ENCODE measurements at regions not wholly inside any gene's neighbourhood (a gene's known extent, or its start where the extent isn't known, plus 50 kb on each side); places are given as distances from the start of the nearest gene placed in this dataset.
"Not testable (repeated sequence)": the region's sequence is repeated elsewhere in the genome, so short reads cannot be mapped to it uniquely, and the experiment has no call there.

GRCh38 chr4:128649161-128649560, 160.3 kb upstream of the JADE1 start:
- Histone ChIP-seq H3K9ac (ENCODE audit: low read depth, low read length) (no peak overlapping the region), H3K4me3 (ENCODE audit: low read length) (no peak overlapping the region), H3K27me3 (ENCODE audit: insufficient read depth, low read length) (no peaks in the 10 kb centered on the region), H3K27ac (ENCODE audit: low read depth, low read length) (no peak overlapping the region), H3K36me3 (ENCODE audit: insufficient read depth, low read length) (peaks cover 2% of the 10 kb centered on the region; the same call in 1 of the 2 replicates), H3K9me3 (ENCODE audit: insufficient read depth, low read depth, low read length) (0 out of 2 replicates have a peak, but pooled peaks cover 3% of the 10 kb centered on the region), H3K4me1 (ENCODE audit: insufficient read depth, low read length) (peaks cover 30% of the 10 kb centered on the region)
- WGBS, result 88% methylated on average over 1 of the region's 1 CpG

GRCh38 chr4:128648021-128648420, 161.5 kb upstream of the JADE1 start:
- H3K9me3 ChIP-seq (ENCODE audit: insufficient read depth, low read depth, low read length), result 0 out of 2 replicates have a peak, but pooled peaks cover 3% of the 10 kb centered on the region
- WGBS, result 94% methylated on average over 1 of the region's 1 CpG
- no peaks in the 10 kb centered on the region for H3K27me3 ChIP-seq (ENCODE audit: insufficient read depth, low read length)
- no peak overlapping the region for H3K27ac ChIP-seq (ENCODE audit: low read depth, low read length)
- H3K9ac ChIP-seq (ENCODE audit: low read depth, low read length), result no peak overlapping the region
- H3K36me3 ChIP-seq (ENCODE audit: insufficient read depth, low read length), result peaks cover 2% of the 10 kb centered on the region; the same call in 1 of the 2 replicates
- peaks cover 19% of the 10 kb centered on the region for H3K4me1 ChIP-seq (ENCODE audit: insufficient read depth, low read length)
- no peak overlapping the region for H3K4me3 ChIP-seq (ENCODE audit: low read length)

DNA sequence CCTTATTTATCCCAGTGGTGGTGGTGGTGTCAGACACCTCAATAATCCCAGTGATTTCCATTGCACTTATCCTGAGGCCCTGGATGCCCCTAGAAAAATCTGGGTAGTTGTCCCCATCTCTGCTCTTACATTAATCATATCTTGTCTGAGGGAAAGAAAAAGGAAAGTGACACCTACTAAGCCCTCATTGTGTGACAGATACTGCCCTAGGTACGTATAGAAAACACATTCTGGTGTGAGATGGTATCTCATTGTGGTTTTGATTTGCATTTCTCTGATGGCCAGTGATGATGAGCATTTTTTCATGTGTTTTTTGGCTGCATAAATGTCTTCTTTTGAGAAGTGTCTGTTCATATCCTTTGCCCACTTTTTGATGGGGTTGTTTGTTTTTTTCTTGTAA, 162.6 kb upstream of the JADE1 start:
- H3K9ac ChIP-seq (ENCODE audit: low read depth, low read length); H3K4me3 ChIP-seq (ENCODE audit: low read length); H3K27me3 ChIP-seq (ENCODE audit: insufficient read depth, low read length); H3K27ac ChIP-seq (ENCODE audit: low read depth, low read length); H3K36me3 ChIP-seq (ENCODE audit: insufficient read depth, low read length); H3K9me3 ChIP-seq (ENCODE audit: insufficient read depth, low read depth, low read length): not testable (repeated sequence)
- peaks cover 16% of the 10 kb centered on the region for H3K4me1 ChIP-seq (ENCODE audit: insufficient read depth, low read length)
- WGBS, result 88% methylated on average over 1 of the region's 1 CpG

DNA sequence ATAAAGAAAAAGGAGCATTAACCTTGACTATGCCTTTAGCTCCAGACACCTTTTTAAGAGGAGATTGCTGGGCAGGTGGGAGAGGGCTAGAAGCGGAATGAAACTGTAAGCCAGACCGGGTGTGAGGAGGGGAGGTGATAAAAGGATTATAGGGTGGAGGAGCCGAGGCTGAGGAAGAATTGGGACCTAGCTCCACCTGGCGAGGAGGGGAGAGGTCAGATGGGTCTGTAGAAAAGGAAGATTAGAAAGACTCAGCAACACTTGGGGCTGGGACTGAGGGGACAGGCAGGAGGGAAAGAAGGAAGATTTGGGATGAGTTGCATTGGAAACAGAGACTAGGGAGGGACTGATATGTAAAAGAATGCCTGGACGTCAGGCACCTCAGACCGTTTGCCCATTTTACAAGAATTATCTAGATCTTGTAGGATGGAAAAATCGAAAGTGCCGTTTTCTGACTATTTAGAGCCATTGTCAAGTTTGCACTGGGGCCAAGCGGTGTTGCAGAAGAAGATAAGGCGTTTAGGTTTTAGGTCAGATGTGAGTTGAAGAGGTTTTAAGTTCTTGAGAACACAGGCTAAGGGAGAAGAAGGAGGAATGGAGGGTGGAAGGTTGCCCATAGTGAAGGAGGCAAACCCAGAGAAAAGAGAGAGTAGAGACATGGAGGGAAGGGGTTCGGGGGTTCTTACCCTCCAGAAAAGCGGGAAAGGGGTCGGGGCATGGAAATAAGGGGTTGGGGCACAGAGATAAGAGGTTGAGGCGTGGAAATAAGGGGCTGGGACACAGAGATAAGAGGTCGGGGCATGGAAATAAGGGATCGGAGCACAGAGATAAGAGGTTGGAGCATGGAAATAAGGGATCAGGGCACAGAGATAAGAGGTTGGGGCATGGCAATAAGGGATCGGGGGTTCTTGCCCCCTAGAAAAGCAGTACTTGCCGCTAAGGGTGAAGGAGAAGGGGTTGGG, 164.5 kb upstream of the JADE1 start:
- WGBS, result 90% methylated on average over 18 of the region's 18 CpGs
- not testable (repeated sequence) for H3K27ac ChIP-seq (ENCODE audit: low read depth, low read length)

DNA sequence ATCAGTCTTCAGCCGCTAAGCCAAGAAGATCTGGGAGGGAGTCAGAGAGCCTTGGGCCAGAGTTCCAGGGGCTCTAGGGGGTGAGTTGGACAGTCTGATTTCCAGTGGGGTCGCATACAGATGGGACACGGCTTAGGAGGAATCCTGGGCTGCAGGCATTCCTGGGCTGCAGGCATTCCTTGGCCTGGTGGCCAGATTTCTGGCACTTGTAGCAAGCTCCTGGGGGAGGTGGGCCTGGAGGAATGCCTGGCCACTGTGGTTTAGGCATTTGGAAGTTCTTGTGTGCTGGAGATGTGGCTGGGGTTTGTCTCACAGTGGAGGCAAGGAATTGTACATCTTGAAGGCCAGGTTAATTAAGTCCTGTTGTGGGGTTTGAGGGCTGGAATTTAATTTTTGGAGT, 165.4 kb upstream of the JADE1 start:
- H3K36me3 ChIP-seq (ENCODE audit: insufficient read depth, low read length); H3K27me3 ChIP-seq (ENCODE audit: insufficient read depth, low read length); H3K9ac ChIP-seq (ENCODE audit: low read depth, low read length); H3K4me3 ChIP-seq (ENCODE audit: low read length); H3K9me3 ChIP-seq (ENCODE audit: insufficient read depth, low read depth, low read length); H3K27ac ChIP-seq (ENCODE audit: low read depth, low read length): not testable (repeated sequence)
- peaks cover 13% of the 10 kb centered on the region; the same call in 1 of the 2 replicates for H3K4me1 ChIP-seq (ENCODE audit: insufficient read depth, low read length)
- 90% methylated on average over 3 of the region's 3 CpGs for WGBS

More for the DNA sequence above, 164.5 kb upstream of the JADE1 start:
- H3K36me3 ChIP-seq (ENCODE audit: insufficient read depth, low read length); H3K4me3 ChIP-seq (ENCODE audit: low read length); H3K27me3 ChIP-seq (ENCODE audit: insufficient read depth, low read length); H3K9me3 ChIP-seq (ENCODE audit: insufficient read depth, low read depth, low read length); H3K9ac ChIP-seq (ENCODE audit: low read depth, low read length): not testable (repeated sequence)
- H3K4me1 ChIP-seq (ENCODE audit: insufficient read depth, low read length), result peaks cover 21% of the 10 kb centered on the region

- not testable (repeated sequence) for H3K27ac ChIP-seq (ENCODE audit: low read depth, low read length); H3K36me3 ChIP-seq (ENCODE audit: insufficient read depth, low read length); H3K9ac ChIP-seq (ENCODE audit: low read depth, low read length); H3K9me3 ChIP-seq (ENCODE audit: insufficient read depth, low read depth, low read length); H3K27me3 ChIP-seq (ENCODE audit: insufficient read depth, low read length); H3K4me3 ChIP-seq (ENCODE audit: low read length)
- H3K4me1 ChIP-seq (ENCODE audit: insufficient read depth, low read length), result peaks cover 20% of the 10 kb centered on the region
- WGBS, result 84% methylated on average over 2 of the region's 2 CpGs
Measured at GRCh38 chr4:128641566-128641965, 167.9 kb upstream of the JADE1 start.

GRCh38 chr4:128639541-128640270, 169.8 kb upstream of the JADE1 start:
- Histone ChIP-seq H3K9ac (ENCODE audit: low read depth, low read length) (no peak overlapping the region), H3K27ac (ENCODE audit: low read depth, low read length) (peak overlapping the region; percentile 11; the same call in 1 of the 2 replicates)
- WGBS, result 71% methylated on average over 2 of the region's 2 CpGs

DNA sequence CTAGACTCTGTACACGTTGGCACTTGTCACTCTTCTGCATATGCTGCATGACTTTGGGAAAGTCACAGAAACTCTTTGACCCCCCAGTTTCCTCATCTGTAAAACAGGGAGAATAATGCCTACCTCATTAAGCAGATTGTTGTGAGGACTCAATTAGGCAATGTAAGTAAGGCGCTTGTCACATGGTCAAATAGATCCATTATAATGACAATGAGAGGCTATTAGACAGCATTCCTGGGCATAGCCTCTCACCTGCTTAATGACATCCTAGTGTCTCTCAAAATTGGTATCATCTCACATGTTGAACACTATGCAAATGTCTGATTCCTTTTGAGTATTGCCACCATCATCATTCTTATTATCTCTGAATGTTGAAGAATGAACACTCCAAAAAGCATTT, 172.6 kb upstream of the JADE1 start:
- Histone ChIP-seq H3K9ac (ENCODE audit: low read depth, low read length) (no peak overlapping the region), H3K9me3 (ENCODE audit: insufficient read depth, low read depth, low read length) (no peaks in the 10 kb centered on the region), H3K27ac (ENCODE audit: low read depth, low read length) (peak overlapping the region; percentile 11; the same call in 1 of the 2 replicates), H3K36me3 (ENCODE audit: insufficient read depth, low read length) (no peaks in the 10 kb centered on the region), H3K4me3 (ENCODE audit: low read length) (no peak overlapping the region), H3K27me3 (ENCODE audit: insufficient read depth, low read length) (no peaks in the 10 kb centered on the region), H3K4me1 (ENCODE audit: insufficient read depth, low read length) (peaks cover 39% of the 10 kb centered on the region)
- 66% methylated on average over 2 of the region's 2 CpGs for WGBS

More at GRCh38 chr4:128639541-128640270, 169.8 kb upstream of the JADE1 start:
- Histone ChIP-seq H3K4me3 (ENCODE audit: low read length) (no peak overlapping the region), H3K9me3 (ENCODE audit: insufficient read depth, low read depth, low read length) (no peaks in the 10 kb centered on the region), H3K27me3 (ENCODE audit: insufficient read depth, low read length) (no peaks in the 10 kb centered on the region), H3K4me1 (ENCODE audit: insufficient read depth, low read length) (peaks cover 37% of the 10 kb centered on the region), H3K36me3 (ENCODE audit: insufficient read depth, low read length) (no peaks in the 10 kb centered on the region)

- peaks cover 39% of the 10 kb centered on the region for H3K4me1 ChIP-seq (ENCODE audit: insufficient read depth, low read length)
- 54% methylated on average over 5 of the region's 5 CpGs for WGBS
- H3K9ac ChIP-seq (ENCODE audit: low read depth, low read length), result no peak overlapping the region
- H3K27ac ChIP-seq (ENCODE audit: low read depth, low read length), result peak overlapping the region; percentile 1
- H3K9me3 ChIP-seq (ENCODE audit: insufficient read depth, low read depth, low read length), result no peaks in the 10 kb centered on the region
- H3K4me3 ChIP-seq (ENCODE audit: low read length), result no peak overlapping the region
- H3K27me3 ChIP-seq (ENCODE audit: insufficient read depth, low read length), result no peaks in the 10 kb centered on the region
- no peaks in the 10 kb centered on the region for H3K36me3 ChIP-seq (ENCODE audit: insufficient read depth, low read length)
Measured at GRCh38 chr4:128635955-128636560, 173.4 kb upstream of the JADE1 start.

- Histone ChIP-seq H3K4me1 (ENCODE audit: insufficient read depth, low read length) (peaks cover 39% of the 10 kb centered on the region), H3K36me3 (ENCODE audit: insufficient read depth, low read length) (no peaks in the 10 kb centered on the region), H3K9me3 (ENCODE audit: insufficient read depth, low read depth, low read length) (no peaks in the 10 kb centered on the region), H3K4me3 (ENCODE audit: low read length) (no peak overlapping the region), H3K27me3 (ENCODE audit: insufficient read depth, low read length) (no peaks in the 10 kb centered on the region), H3K27ac (ENCODE audit: low read depth, low read length) (no peak overlapping the region), H3K9ac (ENCODE audit: low read depth, low read length) (no peak overlapping the region)
- WGBS, result 78% methylated on average over 19 of the region's 19 CpGs
Measured at GRCh38 chr4:128635141-128635954, 174.2 kb upstream of the JADE1 start.

All from HUES64 (cell line).